Posterior vena cava (tissue), 2 donors: ENCODE measurements at regions not wholly inside any gene's neighbourhood (a gene's known extent, or its start where the extent isn't known, plus 50 kb on each side); places are given as distances from the start of the nearest gene placed in this dataset.
"Not testable (repeated sequence)": the region's sequence is repeated elsewhere in the genome, so short reads cannot be mapped to it uniquely, and the experiment has no call there.

Source experiments
- DNase-seq: peaks from one replicate; pipeline ENCODE4 v3.0.0-alpha.2; 2020; ENCODE audit warnings: low spot score
- intact Hi-C, 2 donors: fragments of 100-400 bp; cut with DNase I; formaldehyde crosslinking; loops; one replicate each; pipeline versions ENCODE4 v1.14.1 to v1.14.2; 2022 to 2023
- donor health status: DM: yes; HTN: yes; CAD: no.
- donor health status: DM: yes; HTN: yes; CAD: no.

- DNase-seq = no peak
- intact Hi-C loops = loop anchor here in 1 of 2 donors (5.0 kb wide), 1 partner anchor 95 kb away; no protein-coding TSS in a partner anchor
These were observed 91.5 kb upstream of the KIF5B start for GRCh38 chr10:32147730-32148129.

GRCh38 chr10:32146166-32146565 is 89.9 kb upstream of the KIF5B start:
- no peak for DNase-seq
- intact Hi-C loops = loop anchor here in 1 of 2 donors (5.0 kb wide), 1 partner anchor 94 kb away; no protein-coding TSS in a partner anchor

- DNase-seq = no peak
- intact Hi-C loops = loop anchor here in 1 of 2 donors (5.0 kb wide), 1 partner anchor 93 kb away; no protein-coding TSS in a partner anchor
These were observed 88.8 kb upstream of the KIF5B start for GRCh38 chr10:32144817-32145688.

GRCh38 chr10:32143302-32143847 is 87.2 kb upstream of the KIF5B start:
- DNase-seq = no peak
- intact Hi-C loops = no loop called here

GRCh38 chr10:32142646-32143045 is 86.4 kb upstream of the KIF5B start:
- intact Hi-C loops = no loop called here
- DNase-seq = no peak

- intact Hi-C loops = no loop called here
These were observed 85.0 kb upstream of the KIF5B start for GRCh38 chr10:32141018-32141807.

GRCh38 chr10:32140403-32140802 is 84.2 kb upstream of the KIF5B start:
- intact Hi-C loops = no loop called here
- DNase-seq = no peak

More at GRCh38 chr10:32141018-32141807, 85.0 kb upstream of the KIF5B start:
- DNase-seq = no peak

- intact Hi-C loops = no loop called here
- peak; percentile 95 for DNase-seq
These were observed 83.2 kb upstream of the KIF5B start for GRCh38 chr10:32139223-32140073.

- DNase-seq, intact Hi-C loops: not testable (repeated sequence)
These were observed 80.7 kb upstream of the KIF5B start for GRCh38 chr10:32136927-32137326.

- intact Hi-C loops = not testable (repeated sequence)
These were observed 79.6 kb upstream of the KIF5B start for GRCh38 chr10:32135796-32136195.

GRCh38 chr10:32132357-32132946 is 76.2 kb upstream of the KIF5B start:
- intact Hi-C loops = no loop called here

More at GRCh38 chr10:32135796-32136195, 79.6 kb upstream of the KIF5B start:
- not testable (repeated sequence) for DNase-seq

GRCh38 chr10:32131388-32131787 is 75.2 kb upstream of the KIF5B start:
- intact Hi-C loops = no loop called here
- no peak for DNase-seq

More at GRCh38 chr10:32132357-32132946, 76.2 kb upstream of the KIF5B start:
- DNase-seq = no peak

GRCh38 chr10:32130788-32131187 is 74.6 kb upstream of the KIF5B start:
- DNase-seq = no peak
- intact Hi-C loops = no loop called here

- no peak for DNase-seq
- intact Hi-C loops = no loop called here
These were observed 68.8 kb upstream of the KIF5B start for GRCh38 chr10:32125023-32125422.

- DNase-seq = no peak
- intact Hi-C loops = loop anchor here in 1 of 2 donors (5.0 kb wide), 1 partner anchor 689 kb away; no protein-coding TSS in a partner anchor
These were observed 66.8 kb upstream of the KIF5B start for GRCh38 chr10:32123021-32123420.

- intact Hi-C loops = loop anchor here in 1 of 2 donors (5.0 kb wide), 1 partner anchor 691 kb away; no protein-coding TSS in a partner anchor
- DNase-seq = no peak
These were observed 65.4 kb upstream of the KIF5B start for GRCh38 chr10:32121648-32122047.

- no peak for DNase-seq
- intact Hi-C loops = loop anchor here in 1 of 2 donors (5.0 kb wide), 1 partner anchor 692 kb away; no protein-coding TSS in a partner anchor
These were observed 63.9 kb upstream of the KIF5B start for GRCh38 chr10:32120147-32120546.

GRCh38 chr10:32114508-32114907 is 58.3 kb upstream of the KIF5B start:
- intact Hi-C loops = no loop called here
- DNase-seq = no peak
